SK-MEL-5 (cell line): ENCODE measurements at regions not wholly inside any gene's neighbourhood (a gene's known extent, or its start where the extent isn't known, plus 50 kb on each side); places are given as distances from the start of the nearest gene placed in this dataset.
A peak's percentile ranks its signal among the peaks of the same experiment; 100 is the strongest.
"Not testable (repeated sequence)": the region's sequence is repeated elsewhere in the genome, so short reads cannot be mapped to it uniquely, and the experiment has no call there.

ENCODE experiments used
- DNase-seq: peaks from one replicate; pipeline ENCODE4 v3.0.0-alpha.2; 2016; ENCODE audit warnings: low read depth, low spot score
- in situ Hi-C: cut with HindIII; loops from 2 replicates; pipeline ENCODE4 v1.10.0; 2016; ENCODE audit warnings: low sequenced_read_pairs, high pct_unique_total_duplicates, low pct_unique_long_range_greater_than_20kb

DNA sequence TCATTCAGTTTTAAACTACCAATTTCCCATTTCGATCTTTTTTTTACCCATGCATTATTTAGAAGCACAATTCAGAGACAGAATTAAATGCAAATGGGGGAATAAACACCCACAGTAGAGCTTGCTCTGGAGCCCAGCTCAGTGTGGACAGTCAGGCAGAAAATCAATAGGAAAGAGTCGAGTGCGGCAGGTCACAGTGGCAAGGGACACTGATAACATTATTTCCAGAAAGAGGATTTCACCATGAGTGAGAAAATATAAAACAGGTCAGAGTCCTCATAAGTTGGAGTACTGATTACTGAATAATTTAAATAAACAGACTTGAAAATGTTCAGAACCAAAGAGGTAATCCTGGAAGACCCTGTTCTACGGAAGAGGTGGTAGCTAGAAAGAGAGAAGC is 532.5 kb downstream of the CCSER2 start:
- DNase-seq = no peak
- in situ Hi-C loops = no loop called here

DNA sequence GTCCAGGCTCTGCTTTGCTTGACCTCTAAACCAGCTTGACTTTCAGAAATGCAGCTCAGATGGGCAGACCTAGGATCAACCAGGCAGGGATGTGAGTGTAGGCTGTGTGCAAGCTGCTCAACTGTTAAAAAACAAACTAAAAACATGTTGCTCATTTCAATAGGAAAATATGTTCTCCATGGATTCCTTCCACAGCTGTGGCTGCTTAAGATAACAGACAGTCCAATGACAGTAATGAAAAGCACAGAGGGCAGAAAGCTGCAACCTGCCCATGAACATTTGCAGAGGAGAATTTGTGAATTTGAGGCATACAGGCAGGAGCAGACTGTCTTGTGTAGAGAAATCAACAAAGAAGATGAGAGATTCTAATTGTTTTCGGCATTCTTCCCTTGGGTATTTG is 534.2 kb downstream of the CCSER2 start:
- in situ Hi-C loops = no loop called here
- DNase-seq = no peak

DNA sequence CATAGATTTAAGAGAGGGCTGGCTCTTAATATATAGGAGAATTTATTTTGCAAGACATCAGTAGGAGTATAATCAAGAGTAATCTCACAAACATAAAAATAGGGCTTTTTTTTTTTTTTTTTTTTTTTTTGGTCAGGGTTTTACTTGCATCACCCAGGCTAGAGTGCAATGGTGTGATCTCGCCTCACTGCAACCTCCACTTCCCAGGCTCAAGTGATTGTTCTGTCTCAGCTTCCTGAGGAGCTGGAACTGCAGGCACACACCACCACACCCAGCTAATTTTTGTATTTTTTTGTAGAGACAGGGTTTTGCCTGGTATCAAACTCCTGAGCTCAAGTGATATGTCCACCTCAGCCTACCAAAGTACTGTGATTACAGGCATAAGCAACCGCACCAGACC is 535.3 kb downstream of the CCSER2 start:
- in situ Hi-C loops = no loop called here
- no peak for DNase-seq

DNA sequence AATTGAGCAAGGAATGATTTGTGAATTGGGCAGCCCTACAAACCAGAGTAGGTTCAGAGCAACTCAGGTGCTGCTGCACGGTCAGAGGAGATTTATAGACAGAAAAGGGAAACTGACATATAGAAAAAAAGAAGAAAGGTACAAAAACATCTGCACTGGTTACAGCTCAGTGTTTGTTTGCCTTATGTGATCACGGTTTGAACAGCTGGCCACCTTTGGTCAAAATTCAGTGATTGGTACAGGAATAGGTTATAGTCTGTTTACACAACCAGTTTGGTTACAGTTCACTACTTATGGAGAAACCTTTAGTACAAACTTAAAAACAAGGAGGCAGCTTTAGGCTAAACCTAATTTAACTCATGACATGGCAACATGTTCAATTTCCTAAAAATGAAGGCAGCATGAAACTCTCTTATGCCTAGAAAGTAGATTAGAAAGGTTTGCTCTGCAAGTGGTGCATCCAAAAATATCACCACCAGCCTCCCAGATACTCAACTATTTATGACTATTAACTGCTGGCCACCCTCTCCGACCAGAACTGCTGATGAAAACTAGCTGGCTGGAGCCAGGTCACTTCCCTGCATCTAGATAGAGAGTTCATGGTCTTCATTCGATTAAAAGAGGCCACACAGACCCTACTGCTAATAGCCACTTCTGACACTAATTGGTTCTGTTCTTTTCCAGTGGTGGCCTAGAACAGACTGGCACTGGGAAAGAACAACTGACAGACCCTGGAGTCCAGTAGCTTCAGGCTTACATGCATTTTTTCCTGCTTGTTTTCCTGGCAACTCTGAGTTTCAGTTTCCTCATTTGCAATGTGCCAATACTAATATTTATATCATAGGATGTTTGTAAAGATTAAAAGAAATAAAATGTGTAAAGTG is 548.0 kb downstream of the CCSER2 start:
- in situ Hi-C loops = no loop called here
- DNase-seq = no peak

DNA sequence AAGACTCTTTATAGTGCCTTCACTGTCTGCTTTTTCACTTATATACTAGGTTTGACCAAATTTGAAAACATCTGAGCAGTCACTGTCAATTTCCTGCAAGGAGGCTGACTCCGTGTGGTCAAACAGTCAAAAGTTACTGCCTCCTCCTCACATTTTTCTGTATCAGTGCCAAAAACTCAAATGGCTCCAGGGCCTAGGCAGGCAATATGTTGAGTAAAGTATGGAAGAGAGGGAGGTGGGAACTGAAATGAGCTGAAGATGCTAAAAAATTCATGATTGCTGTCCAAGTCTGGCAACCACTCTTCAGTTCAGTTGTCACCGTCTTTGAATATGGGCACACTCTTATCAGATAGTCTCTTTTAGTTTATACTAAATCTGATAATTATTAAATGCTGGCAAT is 551.6 kb downstream of the CCSER2 start:
- in situ Hi-C loops = no loop called here
- peak; percentile 15 for DNase-seq

DNA sequence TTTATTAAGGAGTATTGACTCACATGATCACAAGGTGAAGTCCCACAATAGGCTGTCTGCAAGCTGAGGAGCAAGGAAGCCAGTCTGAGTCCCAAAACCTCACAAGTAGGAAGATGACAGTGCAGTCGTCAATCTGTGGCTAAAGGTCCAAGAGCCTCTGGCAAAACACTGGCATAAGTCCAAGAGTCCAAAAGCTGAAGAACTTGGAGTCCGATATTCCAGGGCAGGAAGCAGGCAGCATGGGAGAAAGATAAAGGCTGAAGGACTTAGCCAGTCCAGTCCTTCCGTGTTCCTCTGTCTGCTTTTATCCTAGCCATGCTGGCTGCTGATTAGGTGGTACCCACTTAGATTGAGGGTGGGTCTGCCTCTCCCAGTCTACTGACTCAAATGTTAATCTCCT is 553.3 kb downstream of the CCSER2 start:
- in situ Hi-C loops, DNase-seq: not testable (repeated sequence)

DNA sequence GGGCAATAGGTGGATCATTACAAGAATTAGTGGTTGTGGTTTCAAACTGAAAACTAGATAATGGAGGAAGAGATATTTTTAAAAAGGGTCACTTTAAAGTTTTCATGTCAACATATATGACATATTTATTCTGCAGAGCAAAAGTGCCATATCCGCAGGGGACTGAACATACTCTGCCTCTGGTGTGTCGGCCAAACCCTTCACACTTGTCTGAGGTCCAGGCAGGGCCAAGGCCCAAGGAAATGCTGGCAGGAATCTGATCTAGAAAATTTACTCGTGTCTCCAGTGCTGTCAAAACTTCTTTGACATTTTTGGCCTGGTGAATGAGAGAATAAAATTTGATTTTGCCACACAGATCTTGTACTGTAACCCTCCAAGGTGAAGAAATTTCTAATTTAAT is 562.3 kb downstream of the CCSER2 start:
- DNase-seq = no peak
- in situ Hi-C loops = no loop called here

DNA sequence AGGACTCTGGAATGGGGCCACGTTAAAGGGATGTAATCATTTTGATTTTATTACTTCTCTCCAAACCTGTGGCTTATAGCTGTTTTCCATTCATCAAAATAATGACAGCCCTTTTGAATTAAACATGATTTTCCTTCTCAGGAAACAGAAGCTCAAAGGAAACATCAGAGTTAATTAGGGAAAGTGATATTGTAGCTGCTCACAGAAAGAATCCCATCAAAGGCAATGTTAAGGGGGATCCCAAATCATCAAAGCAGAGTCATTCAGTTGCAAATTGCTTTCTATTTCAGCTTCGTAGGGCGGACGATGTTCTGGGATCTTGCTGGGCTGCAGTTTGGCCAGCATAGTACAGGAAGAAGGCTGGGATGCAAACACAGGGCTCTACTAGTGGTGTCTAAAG is 563.2 kb downstream of the CCSER2 start:
- in situ Hi-C loops = no loop called here
- no peak for DNase-seq

DNA sequence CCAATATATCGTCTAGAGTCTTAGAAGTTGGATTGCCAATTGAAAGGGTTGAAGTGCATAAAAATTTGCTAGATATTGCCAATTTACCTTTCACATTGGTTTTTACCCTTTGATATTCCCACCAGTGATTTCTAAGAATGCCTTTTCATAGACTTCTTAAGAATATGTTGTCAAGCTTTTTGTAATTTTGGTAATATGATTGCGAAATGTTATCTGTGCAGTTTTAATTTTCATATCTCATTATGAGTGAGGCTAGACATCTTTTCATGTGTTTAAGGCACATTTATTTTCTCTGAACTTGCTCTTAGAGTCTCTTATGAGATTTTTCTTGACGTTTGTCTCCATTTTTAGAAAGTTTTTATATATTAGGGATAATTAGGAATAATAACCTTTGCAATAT is 567.2 kb downstream of the CCSER2 start:
- DNase-seq = no peak
- in situ Hi-C loops = no loop called here

DNA sequence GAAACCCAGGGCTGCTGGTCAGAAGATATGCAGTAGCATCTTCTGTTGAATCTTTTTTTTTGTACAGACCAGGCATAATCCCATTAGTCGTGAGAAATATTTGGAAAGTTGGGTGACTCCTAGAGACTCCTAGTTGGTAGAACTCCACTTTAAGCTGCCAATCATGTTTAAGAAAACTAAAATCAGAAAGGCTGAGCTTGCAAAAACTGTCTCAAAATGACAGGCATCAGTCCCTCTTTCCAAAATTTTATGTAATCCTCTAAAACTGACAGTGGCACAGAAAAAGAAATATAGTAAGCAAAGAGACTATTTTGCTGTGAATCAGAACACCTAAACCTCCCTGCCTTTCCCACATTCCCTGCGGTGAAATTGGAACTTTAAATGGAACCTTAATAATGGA is 568.5 kb downstream of the CCSER2 start:
- no peak for DNase-seq
- in situ Hi-C loops = no loop called here

DNA sequence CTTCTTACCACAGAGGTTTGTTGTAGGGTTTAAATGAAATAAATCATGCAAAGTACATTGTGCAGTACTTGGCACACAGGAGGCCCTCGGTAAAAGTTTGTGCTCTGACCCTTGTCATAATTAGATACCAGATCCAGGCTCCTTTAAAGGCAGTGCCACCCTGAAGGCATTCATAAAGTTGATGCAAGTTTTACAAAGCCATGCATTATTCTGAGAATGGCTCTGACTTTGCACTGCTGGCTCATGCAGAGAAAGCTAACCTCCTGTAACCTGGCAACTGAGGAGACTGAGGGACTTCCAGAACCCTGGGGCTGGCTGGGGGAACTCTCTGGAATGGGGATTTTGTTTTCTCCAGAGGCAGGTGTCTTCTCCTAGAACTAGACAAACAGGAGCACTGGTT is 570.9 kb downstream of the CCSER2 start:
- in situ Hi-C loops = no loop called here
- DNase-seq = peak; percentile 27

DNA sequence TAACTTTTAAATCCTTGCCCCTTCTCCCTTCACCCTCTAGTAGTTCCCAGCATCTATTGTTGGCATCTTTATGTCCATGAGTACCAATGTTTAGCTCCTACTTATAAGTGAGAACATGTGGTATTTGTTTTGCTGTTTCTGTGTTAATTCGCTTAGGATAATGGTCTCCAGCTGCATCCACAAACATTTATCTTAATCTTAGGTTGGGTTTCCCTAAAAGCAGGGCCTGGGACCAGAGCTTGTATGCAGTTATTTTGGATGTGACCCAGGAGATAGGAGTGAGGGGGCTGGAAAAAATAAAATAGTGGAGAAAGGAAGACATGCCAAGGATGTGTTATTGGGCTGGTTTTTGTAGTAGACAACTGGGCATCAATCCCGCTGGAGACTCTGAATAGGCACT is 571.8 kb downstream of the CCSER2 start:
- in situ Hi-C loops = no loop called here
- no peak for DNase-seq

DNA sequence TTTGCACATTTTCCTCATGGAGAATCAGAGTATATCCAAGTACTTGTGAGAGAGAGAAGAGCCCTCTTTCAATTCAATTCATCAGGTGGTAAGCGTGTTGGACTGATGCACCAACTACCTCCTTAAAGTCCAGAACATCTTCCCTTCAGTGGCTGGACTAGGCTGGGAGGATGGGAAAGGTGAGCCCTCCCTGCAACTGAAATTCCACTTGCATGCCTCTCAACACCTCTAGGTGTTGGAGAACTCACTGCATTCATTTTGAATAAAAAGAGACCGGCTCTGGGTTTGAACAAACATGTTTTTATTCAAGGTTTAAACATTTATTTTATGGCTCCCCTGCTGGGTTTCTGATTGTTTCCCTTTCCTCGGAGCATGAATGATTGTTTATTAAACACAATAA is 573.5 kb downstream of the CCSER2 start:
- in situ Hi-C loops = no loop called here
- no peak for DNase-seq

DNA sequence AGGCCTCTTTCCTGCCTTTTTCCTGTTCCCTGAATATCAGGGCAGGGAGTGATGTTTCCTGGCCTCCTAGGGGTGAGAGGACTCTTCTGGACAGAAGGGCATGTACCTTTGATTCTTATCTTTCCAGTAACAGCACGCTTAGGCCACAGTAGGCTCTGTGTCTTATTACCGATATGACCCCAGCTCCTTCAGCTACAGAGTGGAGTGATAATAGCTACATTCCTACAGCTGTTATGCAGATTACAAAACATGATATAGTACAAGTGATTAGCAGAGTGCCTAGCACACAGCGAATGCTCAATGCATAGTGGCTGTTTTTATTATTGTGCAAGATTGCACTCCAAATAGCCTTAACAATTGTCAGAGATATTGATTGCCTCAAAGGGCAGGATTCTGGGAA is 574.2 kb downstream of the CCSER2 start:
- in situ Hi-C loops = no loop called here
- no peak for DNase-seq

DNA sequence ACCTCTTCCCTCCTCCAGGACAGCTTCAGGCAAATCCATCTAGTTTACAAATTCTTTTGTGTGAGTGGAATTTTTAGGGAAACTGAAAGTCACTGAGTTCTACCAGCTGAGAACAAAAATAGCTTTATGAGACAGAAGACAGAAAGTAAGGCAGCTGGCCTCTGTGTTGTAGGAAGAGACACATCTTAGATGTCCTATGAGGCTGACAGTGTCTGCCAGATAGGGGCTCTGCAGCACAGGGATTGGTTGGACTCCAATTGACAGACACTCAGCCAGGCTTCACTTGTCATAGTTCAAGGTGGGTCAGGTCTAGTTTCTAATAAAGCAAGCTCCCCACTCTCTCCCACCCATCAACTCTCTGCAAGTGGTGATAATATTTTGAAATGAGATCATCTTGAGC is 574.9 kb downstream of the CCSER2 start:
- in situ Hi-C loops = no loop called here

DNA sequence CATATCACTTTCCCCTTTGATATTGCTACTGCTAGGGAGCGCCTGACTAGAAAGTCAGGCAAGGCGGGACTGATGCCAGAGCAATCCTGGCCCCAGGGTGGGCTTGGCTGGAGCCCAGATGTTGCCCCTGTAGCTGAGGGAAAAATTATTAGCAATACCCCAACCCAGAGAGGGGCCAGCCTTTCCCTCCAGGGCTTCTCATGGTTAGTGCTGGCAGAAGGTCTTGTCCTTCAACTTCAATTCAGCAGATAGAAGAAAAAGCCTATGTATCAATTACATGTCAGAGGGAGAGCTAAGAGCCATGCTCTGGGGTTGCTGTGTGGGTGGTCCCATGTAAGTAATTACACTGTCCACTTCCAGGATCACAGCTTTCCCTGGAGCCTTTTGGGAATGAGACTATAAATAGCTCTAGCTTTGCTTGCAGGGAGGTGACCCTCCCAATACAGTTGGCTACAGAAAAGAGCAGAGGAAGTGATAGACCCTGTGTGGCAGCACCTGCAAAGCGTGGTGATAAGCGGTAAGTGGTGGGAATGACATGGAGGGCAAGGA is 579.1 kb downstream of the CCSER2 start:
- in situ Hi-C loops = no loop called here
- no peak for DNase-seq

More for the DNA sequence above, 574.9 kb downstream of the CCSER2 start:
- DNase-seq = no peak

DNA sequence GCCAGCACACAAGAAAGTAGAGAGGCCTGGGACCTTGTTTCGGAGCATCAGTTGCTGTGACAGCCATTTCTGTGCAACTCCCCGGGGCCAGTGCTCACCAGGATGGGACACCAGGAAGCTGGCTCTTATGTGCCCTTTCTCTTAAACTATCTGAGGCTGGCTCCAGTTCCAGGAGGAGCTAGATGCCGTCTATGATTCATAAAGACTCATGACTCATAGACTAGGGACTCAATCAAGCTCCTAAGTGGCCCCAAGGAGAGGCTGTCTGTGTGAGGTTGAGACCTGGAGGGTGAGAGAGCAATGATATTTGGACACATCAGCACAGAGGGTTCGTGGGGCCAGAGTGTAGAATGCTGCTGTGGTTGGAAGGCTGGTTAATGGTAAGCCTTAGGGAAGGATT is 580.1 kb downstream of the CCSER2 start:
- DNase-seq = no peak

DNA sequence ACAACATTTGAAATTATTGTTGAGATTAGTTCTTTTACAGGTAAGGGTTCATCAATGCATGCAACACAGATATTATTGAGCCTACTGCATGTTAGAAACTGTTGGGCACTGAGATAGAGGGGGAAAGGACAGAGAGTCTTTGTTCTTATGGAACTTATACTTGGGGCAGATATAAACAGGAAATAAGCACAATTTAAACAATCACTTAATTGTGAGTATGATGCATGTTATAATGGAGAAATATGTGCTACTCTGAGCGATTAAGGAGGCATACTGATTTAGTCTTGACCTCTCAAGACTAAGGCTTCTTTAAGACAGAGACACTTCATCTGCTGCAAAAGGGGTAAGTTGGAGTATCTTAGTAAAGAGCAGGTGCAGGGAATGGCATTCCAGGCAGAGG is 593.3 kb downstream of the CCSER2 start:
- DNase-seq = peak; percentile 51
- in situ Hi-C loops = no loop called here

More for the DNA sequence above, 580.1 kb downstream of the CCSER2 start:
- in situ Hi-C loops = no loop called here

DNA sequence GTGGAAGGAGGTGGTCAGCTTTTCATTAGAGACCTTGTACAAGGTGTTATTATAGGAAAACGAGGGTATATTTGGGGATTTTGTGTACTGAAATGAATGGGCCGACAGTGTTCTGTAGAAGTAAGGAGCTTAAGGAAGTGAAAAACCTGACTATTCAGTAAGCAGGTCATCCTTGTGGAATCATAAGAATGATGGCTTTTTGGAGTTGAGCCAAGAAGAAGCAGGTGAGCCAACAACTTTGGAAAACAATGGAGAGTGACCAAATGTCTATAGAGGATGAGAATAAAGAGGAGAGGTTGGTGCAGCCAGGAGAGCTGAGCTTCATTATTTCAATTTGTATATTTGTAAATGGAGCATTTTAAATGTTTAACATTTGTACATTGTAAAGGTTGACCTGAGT is 595.7 kb downstream of the CCSER2 start:
- in situ Hi-C loops = no loop called here
- no peak for DNase-seq
